CD4-positive, alpha-beta memory T cell (primary cell): ENCODE measurements at regions not wholly inside any gene's neighbourhood (a gene's known extent, or its start where the extent isn't known, plus 50 kb on each side); places are given as distances from the start of the nearest gene placed in this dataset.

ENCODE experiments used
- CTCF ChIA-PET: fragments of 350-600 bp; sonication (Branson Sonifier 250); formaldehyde crosslinking; loops from one replicate; lab custom pipeline; 2021; ENCODE audit warnings: inconsistent platforms; ENCODE audit not compliant: partially characterized antibody; lab: Charles Lee
- POLR2A ChIA-PET: fragments of 350-600 bp; sonication (Branson Sonifier 250); formaldehyde crosslinking; loops from one replicate; lab custom pipeline; 2021; ENCODE audit not compliant: partially characterized antibody; lab: Charles Lee
- DNase-seq, 5 donors: peaks; one replicate each; pipeline versions ENCODE4 v3.0.0 to v3.0.0-alpha.2; 2020 to 2022; ENCODE audit warnings: mixed read lengths in 1 of 5
- H3K27ac ChIP-seq: one replicate; pipeline ENCODE4 v1.7.0; 2013; ENCODE audit warnings: low read depth, low read length
- H3K27me3 ChIP-seq: 2 replicates; pipeline ENCODE4 v1.7.0; 2013; ENCODE audit warnings: mild to moderate bottlenecking, low read length, moderate library complexity; ENCODE audit not compliant: insufficient read depth
- H3K36me3 ChIP-seq: 2 replicates; pipeline ENCODE4 v1.7.0; 2013; ENCODE audit warnings: mild to moderate bottlenecking, low read length, moderate library complexity; ENCODE audit not compliant: insufficient read depth
- H3K4me1 ChIP-seq: 2 replicates; pipeline ENCODE4 v1.7.0; 2013; ENCODE audit warnings: mild to moderate bottlenecking, low read length, moderate library complexity; ENCODE audit not compliant: insufficient read depth
- H3K4me3 ChIP-seq, 2 donors: one replicate each; pipeline ENCODE4 v1.7.0; 2013; ENCODE audit warnings: low read length in 2 of 2, mild to moderate bottlenecking in 1 of 2
- H3K9me3 ChIP-seq, 2 donors: one replicate each; pipeline ENCODE4 v1.7.0; 2013; ENCODE audit warnings: low read length in 2 of 2, control low read depth in 1 of 2; ENCODE audit not compliant: control insufficient read depth in 1 of 2
- H3K27ac Mint-ChIP-seq, 7 donors: one replicate each; pipeline ENCODE4 v1.8.0; 2020 to 2021; ENCODE audit warnings: mixed read lengths in 7 of 7, mild to moderate bottlenecking in 6 of 7, inconsistent platforms in 3 of 7, moderate library complexity in 3 of 7
- H3K27me3 Mint-ChIP-seq, 2 donors: one replicate each; pipeline ENCODE4 v1.8.0; 2020 to 2021; ENCODE audit warnings: mixed read lengths in 2 of 2
- H3K36me3 Mint-ChIP-seq, 2 donors: one replicate each; pipeline ENCODE4 v1.8.0; 2020 to 2021; ENCODE audit warnings: mixed read lengths in 2 of 2, inconsistent platforms in 1 of 2, mild to moderate bottlenecking in 1 of 2
- H3K4me1 Mint-ChIP-seq, 4 donors: one replicate each; pipeline ENCODE4 v1.8.0; 2020 to 2021; ENCODE audit warnings: mixed read lengths in 4 of 4, mild to moderate bottlenecking in 1 of 4
- H3K4me3 Mint-ChIP-seq, 8 donors: one replicate each; pipeline ENCODE4 v1.8.0; 2020 to 2021; ENCODE audit warnings: mixed read lengths in 8 of 8, mild to moderate bottlenecking in 7 of 8, moderate library complexity in 6 of 8, inconsistent platforms in 3 of 8
- H3K9me3 Mint-ChIP-seq, 8 donors: one replicate each; pipeline ENCODE4 v1.8.0; 2020 to 2021; ENCODE audit warnings: mixed read lengths in 8 of 8, mild to moderate bottlenecking in 5 of 8, inconsistent platforms in 3 of 8, moderate library complexity in 1 of 8
- intact Hi-C: fragments of 100-400 bp; cut with micrococcal nuclease; formaldehyde crosslinking; loops from one replicate; pipeline ENCODE4 v1.15.1; 2023

DNA sequence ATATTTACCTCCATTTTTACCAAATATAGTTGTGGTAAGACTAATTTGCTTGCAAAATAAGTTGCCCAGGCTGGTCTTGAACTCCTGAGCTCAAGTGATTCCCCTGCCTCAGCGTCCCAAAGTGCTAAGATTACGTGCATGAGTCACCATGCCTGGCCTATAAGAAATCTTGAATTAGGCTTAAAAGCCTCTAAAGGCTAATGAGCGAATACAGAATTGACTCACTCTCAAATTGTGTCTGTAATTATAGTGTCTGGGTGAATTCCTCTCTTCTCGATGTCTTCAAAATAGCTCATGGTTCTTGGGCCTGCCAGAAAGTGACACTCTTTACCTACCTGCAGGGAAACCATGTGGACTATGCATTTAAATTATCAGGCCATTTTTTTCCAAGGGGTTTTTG lies 403.5 kb downstream of the SLC16A7 start:
- no peaks in the 10 kb centered on the region for H3K4me1 ChIP-seq
- H3K36me3 Mint-ChIP-seq = no peaks in the 10 kb centered on the region
- ChIA-PET POLR2A (no interaction called here), CTCF (no interaction called here)
- H3K27me3 ChIP-seq = no peaks in the 10 kb centered on the region
- H3K4me3 ChIP-seq = no peak overlapping the region
- H3K9me3 ChIP-seq = no peaks in the 10 kb centered on the region
- H3K4me1 Mint-ChIP-seq = no peaks in the 10 kb centered on the region
- no peak overlapping the region for H3K27ac Mint-ChIP-seq
- DNase-seq = no peak
- intact Hi-C loops = no loop called here
- no peak overlapping the region for H3K27ac ChIP-seq
- peaks cover 0 to 3% (median 0%) of the 10 kb centered on the region in 8 donors for H3K9me3 Mint-ChIP-seq
- H3K27me3 Mint-ChIP-seq = no peaks in the 10 kb centered on the region
- no peaks in the 10 kb centered on the region for H3K36me3 ChIP-seq
- no peak overlapping the region for H3K4me3 Mint-ChIP-seq

DNA sequence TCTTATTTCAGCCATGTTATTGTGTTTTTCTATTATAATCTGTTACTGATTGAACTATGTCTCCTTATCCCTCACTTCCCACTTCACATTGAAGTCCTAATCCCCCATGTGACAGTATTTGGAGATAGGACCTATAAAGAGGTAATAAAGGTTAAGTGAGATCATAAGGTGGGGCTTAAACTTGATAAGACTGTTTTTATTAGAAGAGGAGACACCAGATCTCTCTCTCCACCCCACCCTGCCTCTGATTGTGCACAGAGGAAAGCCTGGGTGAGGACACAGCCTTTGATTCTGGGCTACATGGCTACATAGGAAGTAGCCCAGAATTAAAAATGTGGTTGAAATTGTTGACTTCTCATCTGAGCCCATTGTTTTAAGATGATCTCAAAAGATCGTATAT lies 414.7 kb downstream of the SLC16A7 start:
- Histone ChIP-seq H3K36me3 (no peaks in the 10 kb centered on the region), H3K9me3 (no peaks in the 10 kb centered on the region), H3K4me1 (no peaks in the 10 kb centered on the region), H3K27me3 (no peaks in the 10 kb centered on the region), H3K4me3 (no peak overlapping the region), H3K27ac (no peak overlapping the region)
- H3K27me3 Mint-ChIP-seq = no peaks in the 10 kb centered on the region
- no peaks in the 10 kb centered on the region for H3K4me1 Mint-ChIP-seq
- ChIA-PET CTCF (no interaction called here), POLR2A (no interaction called here)
- H3K36me3 Mint-ChIP-seq = no peaks in the 10 kb centered on the region
- intact Hi-C loops = no loop called here
- H3K27ac Mint-ChIP-seq = no peak overlapping the region
- peaks cover 0 to 6% (median 0%) of the 10 kb centered on the region in 8 donors for H3K9me3 Mint-ChIP-seq
- H3K4me3 Mint-ChIP-seq = no peak overlapping the region
- no peak for DNase-seq

DNA sequence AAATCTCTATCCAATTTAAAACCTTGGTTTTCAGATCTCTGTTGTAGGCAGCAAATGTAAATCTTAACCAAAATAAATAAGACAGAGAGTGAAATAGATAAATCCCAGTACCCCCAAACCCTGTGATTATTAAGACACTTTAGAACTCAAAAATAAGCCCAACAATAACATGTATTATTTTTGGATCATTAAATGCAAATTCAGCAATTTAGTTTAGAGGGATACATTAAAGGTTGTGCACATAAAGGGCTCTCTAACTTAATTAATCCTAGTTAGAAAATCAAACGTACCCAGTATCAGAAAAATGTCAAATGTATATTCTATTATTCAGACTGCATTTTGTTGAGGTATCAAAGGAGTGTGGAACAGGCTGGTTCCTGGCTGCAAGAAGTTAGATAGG lies 416.8 kb downstream of the SLC16A7 start:
- intact Hi-C loops = no loop called here
- H3K4me1 ChIP-seq = no peaks in the 10 kb centered on the region
- Mint-ChIP-seq H3K27me3 (no peaks in the 10 kb centered on the region), H3K9me3 (peaks cover 0 to 6% (median 0%) of the 10 kb centered on the region in 8 donors), H3K36me3 (no peaks in the 10 kb centered on the region), H3K27ac (no peak overlapping the region), H3K4me3 (no peak overlapping the region), H3K4me1 (no peaks in the 10 kb centered on the region)
- no peak for DNase-seq
- no peak overlapping the region for H3K27ac ChIP-seq
- H3K36me3 ChIP-seq = no peaks in the 10 kb centered on the region
- no peaks in the 10 kb centered on the region for H3K9me3 ChIP-seq
- ChIA-PET POLR2A (no interaction called here), CTCF (no interaction called here)
- no peak overlapping the region for H3K4me3 ChIP-seq
- H3K27me3 ChIP-seq = no peaks in the 10 kb centered on the region

DNA sequence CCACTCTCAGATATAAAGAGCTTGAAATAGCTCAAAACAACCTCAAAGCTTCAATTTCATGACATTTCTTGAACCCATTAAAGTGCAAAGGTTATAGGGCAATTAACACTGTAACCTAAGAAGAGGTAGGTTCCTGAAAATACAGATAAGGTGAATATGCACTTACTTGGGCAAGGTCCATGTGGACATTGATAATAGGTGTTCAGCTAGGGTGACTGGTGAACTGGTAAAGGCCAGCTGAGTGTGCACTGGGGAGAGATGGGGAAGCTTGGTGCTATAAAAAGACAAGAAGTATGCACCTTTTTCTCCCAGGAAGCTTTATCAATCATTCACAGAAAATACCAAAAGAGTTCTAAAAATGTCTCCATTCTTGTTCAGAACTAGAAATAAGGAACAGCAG lies 418.6 kb downstream of the SLC16A7 start:
- no peak overlapping the region for H3K27ac ChIP-seq
- peaks cover 0 to 11% (median 0%) of the 10 kb centered on the region in 8 donors for H3K9me3 Mint-ChIP-seq
- no peak overlapping the region for H3K4me3 ChIP-seq
- no peak overlapping the region for H3K27ac Mint-ChIP-seq
- no peaks in the 10 kb centered on the region for H3K9me3 ChIP-seq
- no peaks in the 10 kb centered on the region for H3K27me3 ChIP-seq
- no peak overlapping the region for H3K4me3 Mint-ChIP-seq
- no peaks in the 10 kb centered on the region for H3K36me3 Mint-ChIP-seq
- H3K36me3 ChIP-seq = no peaks in the 10 kb centered on the region
- DNase-seq = no peak
- ChIA-PET CTCF (interaction anchor here (0.6 kb wide), 1 partner anchor 49 kb away, joined by 3 read pairs; no protein-coding TSS in a partner anchor), POLR2A (no interaction called here)
- no peaks in the 10 kb centered on the region for H3K4me1 ChIP-seq
- no peaks in the 10 kb centered on the region for H3K27me3 Mint-ChIP-seq
- intact Hi-C loops = no loop called here
- no peaks in the 10 kb centered on the region for H3K4me1 Mint-ChIP-seq

DNA sequence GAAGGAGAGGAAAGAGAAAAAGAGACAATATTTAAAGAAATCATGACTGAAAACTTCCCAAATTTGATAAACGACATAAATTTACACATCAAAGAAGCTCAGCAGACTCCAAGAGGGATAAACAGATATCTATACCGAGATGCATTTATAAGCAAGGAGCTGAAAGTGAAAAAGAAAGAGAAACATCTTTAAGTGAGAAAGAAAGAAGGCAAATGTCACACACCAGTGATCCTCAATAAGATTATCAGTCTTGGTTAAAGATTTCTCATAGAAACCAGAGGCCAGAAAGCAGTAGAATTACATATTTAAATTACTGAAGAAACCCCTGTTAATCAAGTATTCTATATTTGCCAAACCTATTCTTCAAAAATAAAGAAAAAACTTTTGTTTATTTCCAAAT lies 424.2 kb downstream of the SLC16A7 start:
- H3K36me3 ChIP-seq = no peaks in the 10 kb centered on the region
- no peaks in the 10 kb centered on the region for H3K4me1 ChIP-seq
- no peaks in the 10 kb centered on the region for H3K27me3 ChIP-seq
- H3K4me3 ChIP-seq = no peak overlapping the region
- ChIA-PET POLR2A (no interaction called here), CTCF (no interaction called here)
- intact Hi-C loops = no loop called here
- DNase-seq = no peak
- H3K27ac ChIP-seq = no peak overlapping the region
- no peaks in the 10 kb centered on the region for H3K4me1 Mint-ChIP-seq
- no peaks in the 10 kb centered on the region for H3K36me3 Mint-ChIP-seq
- peaks cover 0 to 7% (median 0%) of the 10 kb centered on the region in 8 donors for H3K9me3 Mint-ChIP-seq
- no peak overlapping the region for H3K27ac Mint-ChIP-seq
- H3K9me3 ChIP-seq = no peaks in the 10 kb centered on the region
- H3K4me3 Mint-ChIP-seq = no peak overlapping the region
- H3K27me3 Mint-ChIP-seq = no peaks in the 10 kb centered on the region

DNA sequence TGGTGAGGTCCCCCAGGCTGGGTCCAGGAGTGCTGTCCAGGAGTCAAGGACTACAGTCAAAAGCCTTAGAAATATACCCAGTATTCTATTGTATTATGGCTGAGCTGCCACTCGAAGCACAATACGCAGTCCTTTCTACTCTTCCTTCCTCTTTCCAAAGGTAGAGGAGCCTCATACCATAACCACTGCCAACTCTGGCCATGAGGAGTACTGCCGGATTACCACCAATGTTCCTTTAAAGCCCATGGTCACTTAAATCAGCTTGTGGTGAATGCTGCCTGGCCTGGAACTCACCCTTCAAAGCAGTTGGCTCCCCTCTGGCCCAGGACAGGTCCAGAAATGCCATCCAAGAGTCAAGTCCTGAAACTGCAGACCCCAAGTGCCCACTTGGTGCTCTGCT lies 425.4 kb downstream of the SLC16A7 start:
- no peak for DNase-seq
- Histone ChIP-seq H3K4me3 (no peak overlapping the region), H3K4me1 (no peaks in the 10 kb centered on the region), H3K27ac (no peak overlapping the region), H3K27me3 (no peaks in the 10 kb centered on the region), H3K9me3 (no peaks in the 10 kb centered on the region), H3K36me3 (no peaks in the 10 kb centered on the region)
- ChIA-PET CTCF (no interaction called here), POLR2A (no interaction called here)
- no peaks in the 10 kb centered on the region for H3K36me3 Mint-ChIP-seq
- H3K9me3 Mint-ChIP-seq = peaks cover 0 to 7% (median 0%) of the 10 kb centered on the region in 8 donors
- H3K4me1 Mint-ChIP-seq = no peaks in the 10 kb centered on the region
- intact Hi-C loops = no loop called here
- no peak overlapping the region for H3K27ac Mint-ChIP-seq
- H3K27me3 Mint-ChIP-seq = no peaks in the 10 kb centered on the region
- H3K4me3 Mint-ChIP-seq = no peak overlapping the region

DNA sequence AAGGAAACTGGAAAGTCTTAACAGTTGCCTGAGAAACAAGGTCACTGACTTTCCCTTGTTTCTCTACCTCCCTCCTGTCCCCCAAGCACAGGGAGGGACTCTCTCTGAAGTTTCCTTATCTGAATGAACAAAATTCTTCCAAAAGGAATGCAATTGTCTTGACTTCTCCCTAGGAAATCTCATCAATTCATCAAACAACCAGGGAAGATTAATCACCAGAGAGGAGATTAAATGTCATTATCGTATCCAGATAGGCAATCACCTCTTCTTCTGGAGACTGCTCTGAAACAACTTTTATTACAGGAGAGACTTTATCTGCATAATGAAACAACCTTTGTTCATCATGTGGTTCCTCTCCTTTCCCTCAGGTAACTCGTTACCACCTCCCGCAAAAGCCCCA lies 431.4 kb downstream of the SLC16A7 start:
- H3K27me3 ChIP-seq = no peaks in the 10 kb centered on the region
- intact Hi-C loops = no loop called here
- no peak overlapping the region for H3K27ac ChIP-seq
- CTCF ChIA-PET = no interaction called here
- no peak overlapping the region for H3K4me3 ChIP-seq
- POLR2A ChIA-PET = no interaction called here
- DNase-seq = no peak
- no peak overlapping the region for H3K4me3 Mint-ChIP-seq
- no peaks in the 10 kb centered on the region for H3K36me3 ChIP-seq
- no peaks in the 10 kb centered on the region for H3K36me3 Mint-ChIP-seq
- no peak overlapping the region for H3K27ac Mint-ChIP-seq
- no peaks in the 10 kb centered on the region for H3K4me1 ChIP-seq
- no peaks in the 10 kb centered on the region for H3K27me3 Mint-ChIP-seq
- no peaks in the 10 kb centered on the region for H3K9me3 ChIP-seq
- no peaks in the 10 kb centered on the region for H3K4me1 Mint-ChIP-seq
- no peaks in the 10 kb centered on the region for H3K9me3 Mint-ChIP-seq

DNA sequence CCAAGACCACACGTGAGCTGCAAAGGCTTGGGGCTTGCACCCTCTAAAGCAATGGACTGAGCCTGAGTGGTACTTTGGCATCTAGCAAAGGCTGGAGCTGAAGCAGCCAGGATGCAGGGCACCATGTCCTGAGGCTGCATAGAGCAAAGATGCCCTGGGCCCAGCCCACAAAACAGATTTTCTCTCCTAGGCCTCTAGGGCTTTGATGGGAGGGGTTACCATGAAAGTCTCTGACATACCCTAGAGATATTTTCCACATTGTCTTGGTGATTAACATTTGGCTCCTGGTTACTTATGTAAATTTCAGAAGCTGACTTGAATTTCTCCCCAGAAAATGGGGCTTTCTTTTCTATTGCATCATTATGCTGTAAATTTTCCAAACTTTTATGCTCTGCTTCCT lies 438.3 kb downstream of the SLC16A7 start:
- no peaks in the 10 kb centered on the region for H3K4me1 Mint-ChIP-seq
- H3K4me3 Mint-ChIP-seq = no peak overlapping the region
- peaks cover 0 to 7% (median 4%) of the 10 kb centered on the region in 8 donors for H3K9me3 Mint-ChIP-seq
- DNase-seq = no peak
- H3K9me3 ChIP-seq = no peaks in the 10 kb centered on the region
- intact Hi-C loops = no loop called here
- ChIA-PET CTCF (no interaction called here), POLR2A (no interaction called here)
- no peak overlapping the region for H3K27ac ChIP-seq
- H3K36me3 ChIP-seq = no peaks in the 10 kb centered on the region
- H3K4me1 ChIP-seq = no peaks in the 10 kb centered on the region
- H3K36me3 Mint-ChIP-seq = no peaks in the 10 kb centered on the region
- H3K27ac Mint-ChIP-seq = no peak overlapping the region
- no peaks in the 10 kb centered on the region for H3K27me3 Mint-ChIP-seq
- no peak overlapping the region for H3K4me3 ChIP-seq
- no peaks in the 10 kb centered on the region for H3K27me3 ChIP-seq
